OCI-LY7 (cell line): ENCODE measurements at regions not wholly inside any gene's neighbourhood (a gene's known extent, or its start where the extent isn't known, plus 50 kb on each side); places are given as distances from the start of the nearest gene placed in this dataset.

Experiments used
- BruUV-seq: library from RNA; stranded (reverse); fragments of 400-500 nt; replicated peaks from 2 replicates; lab custom pipeline; 2021; lab: Mats Ljungman, UMichigan
- CTCF ChIA-PET: fragments of 300-600 bp; sonication (Branson Sonifier 250); formaldehyde crosslinking; loops from one replicate; lab custom pipeline; 2022; ENCODE audit warnings: antibody characterized with exemption; ENCODE audit not compliant: unreplicated experiment; lab: Charles Lee
- POLR2A ChIA-PET: fragments of 300-600 bp; sonication (Branson Sonifier 250); formaldehyde crosslinking; loops from one replicate; lab custom pipeline; 2022; ENCODE audit warnings: antibody characterized with exemption; lab: Charles Lee
- DNase-seq: peaks from one replicate; pipeline ENCODE4 v3.0.0-alpha.2; 2015; ENCODE audit warnings: low spot score
- H2AFZ ChIP-seq: fragments of 200-600 bp; sonication (generic), shearing (Covaris generic); 2 replicates; pipeline ENCODE4 v1.6.1; 2014; ENCODE audit warnings: mild to moderate bottlenecking, antibody characterized with exemption, low read length, moderate library complexity
- H3K27ac ChIP-seq: fragments of 200-600 bp; sonication (generic); 2 replicates; pipeline ENCODE4 v1.5.1; 2014; ENCODE audit warnings: mixed run types, low read depth, mild to moderate bottlenecking, moderate library complexity, low read length, inconsistent platforms; ENCODE audit not compliant: poor library complexity, severe bottlenecking
- H3K36me3 ChIP-seq: fragments of 200-600 bp; sonication (generic); 2 replicates; pipeline ENCODE4 v1.6.1; 2014; ENCODE audit warnings: mild to moderate bottlenecking, antibody characterized with exemption, low read length, moderate library complexity, mixed read lengths; ENCODE audit not compliant: insufficient read depth
- H3K4me1 ChIP-seq: fragments of 200-600 bp; sonication (generic); 2 replicates; pipeline ENCODE4 v1.5.1; 2014; ENCODE audit warnings: mild to moderate bottlenecking, low read length; ENCODE audit not compliant: insufficient read depth, poor library complexity, severe bottlenecking
- H3K4me2 ChIP-seq: fragments of 200-600 bp; sonication (generic); 2 replicates; pipeline ENCODE4 v1.6.1; 2014; ENCODE audit warnings: mild to moderate bottlenecking, low read length
- H3K4me3 ChIP-seq: fragments of 200-600 bp; sonication (generic); 2 replicates; pipeline ENCODE4 v1.5.1; 2014; ENCODE audit warnings: mild to moderate bottlenecking, low read depth, low read length; ENCODE audit not compliant: poor library complexity, severe bottlenecking
- H3K79me2 ChIP-seq: fragments of 200-600 bp; sonication (generic); 2 replicates; pipeline ENCODE4 v1.6.1; 2016; ENCODE audit warnings: low read depth, mild to moderate bottlenecking, low read length, moderate library complexity, mixed read lengths; ENCODE audit not compliant: insufficient read depth
- H3K9me2 ChIP-seq: fragments of 200-600 bp; sonication (generic); 2 replicates; pipeline ENCODE4 v1.6.1; 2016; ENCODE audit warnings: mild to moderate bottlenecking, low read length, mixed read lengths; ENCODE audit not compliant: insufficient read depth
- H3K9me3 ChIP-seq: fragments of 200-600 bp; sonication (generic); 2 replicates; pipeline ENCODE4 v1.6.1; 2014; ENCODE audit warnings: mild to moderate bottlenecking, mixed run types, low read length, mixed read lengths
- H4K20me1 ChIP-seq: fragments of 200-600 bp; sonication (generic); 2 replicates; pipeline ENCODE4 v1.6.1; 2014; ENCODE audit warnings: mild to moderate bottlenecking, antibody characterized with exemption, low read length, moderate library complexity, mixed read lengths; ENCODE audit not compliant: insufficient read depth
- EZH2phosphoT487 ChIP-seq: fragments of 200-600 bp; sonication (generic); IDR thresholded peaks from 2 replicates; pipeline ENCODE4 v1.6.1; 2018; ENCODE audit warnings: low read depth, borderline replicate concordance, mild to moderate bottlenecking, mixed run types, antibody characterized with exemption, low read length, moderate library complexity, mixed read lengths
- intact Hi-C: fragments of 100-400 bp; cut with micrococcal nuclease; formaldehyde crosslinking; loops from one replicate; pipeline ENCODE4 v1.10.0; 2022; ENCODE audit not compliant: unreplicated experiment
- TF ChIP-seq, protein P1 (sequence below): fragments of 200-600 bp; sonication (generic); conservative IDR thresholded peaks from 2 replicates; pipeline ENCODE4 v1.5.1; 2014; ENCODE audit warnings: mild to moderate bottlenecking, antibody characterized with exemption, low read length, moderate library complexity, mixed read lengths

DNA sequence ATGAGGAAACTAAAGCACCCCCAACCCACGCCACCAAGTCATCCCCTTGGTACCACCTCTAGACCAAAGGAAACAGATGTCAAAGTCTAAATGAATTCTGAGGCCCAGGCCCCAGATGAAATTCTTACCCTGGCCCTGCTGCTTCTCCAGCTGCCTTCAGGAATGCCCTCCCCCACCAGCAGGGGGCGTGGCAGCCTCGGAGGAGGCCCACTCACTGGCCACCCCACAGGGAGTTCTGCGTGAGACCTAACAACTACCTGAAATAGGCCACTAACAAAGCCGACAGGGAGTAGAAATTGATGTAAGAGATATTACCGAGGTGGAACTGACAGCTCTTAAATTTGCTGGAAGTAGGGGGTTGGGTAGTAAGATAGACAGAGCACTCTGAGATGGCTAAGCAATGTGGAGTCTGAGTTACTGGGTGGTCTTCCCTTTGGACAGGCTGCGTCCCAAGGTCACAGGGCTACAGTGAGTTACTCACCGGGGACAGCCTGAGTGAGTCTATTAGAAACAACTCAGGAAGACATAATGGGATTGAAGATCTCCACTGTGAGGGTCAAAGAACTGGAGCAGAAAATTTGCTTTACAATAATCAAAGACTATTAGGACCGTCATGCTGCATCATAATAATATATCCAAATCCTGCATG lies 240.7 kb downstream of the SHOX2 start:
- Histone ChIP-seq H4K20me1 (no peaks in the 10 kb centered on the region), H3K27ac (no peak overlapping the region), H3K4me1 (no peaks in the 10 kb centered on the region), H3K79me2 (no peaks in the 10 kb centered on the region), H3K9me2 (no peaks in the 10 kb centered on the region), H3K9me3 (no peaks in the 10 kb centered on the region), H3K36me3 (no peaks in the 10 kb centered on the region), H3K4me3 (no peak overlapping the region), H2AFZ (no peak overlapping the region), H3K4me2 (no peak overlapping the region)
- peak; percentile 57 for DNase-seq
- TF ChIP-seq, protein P1, sequence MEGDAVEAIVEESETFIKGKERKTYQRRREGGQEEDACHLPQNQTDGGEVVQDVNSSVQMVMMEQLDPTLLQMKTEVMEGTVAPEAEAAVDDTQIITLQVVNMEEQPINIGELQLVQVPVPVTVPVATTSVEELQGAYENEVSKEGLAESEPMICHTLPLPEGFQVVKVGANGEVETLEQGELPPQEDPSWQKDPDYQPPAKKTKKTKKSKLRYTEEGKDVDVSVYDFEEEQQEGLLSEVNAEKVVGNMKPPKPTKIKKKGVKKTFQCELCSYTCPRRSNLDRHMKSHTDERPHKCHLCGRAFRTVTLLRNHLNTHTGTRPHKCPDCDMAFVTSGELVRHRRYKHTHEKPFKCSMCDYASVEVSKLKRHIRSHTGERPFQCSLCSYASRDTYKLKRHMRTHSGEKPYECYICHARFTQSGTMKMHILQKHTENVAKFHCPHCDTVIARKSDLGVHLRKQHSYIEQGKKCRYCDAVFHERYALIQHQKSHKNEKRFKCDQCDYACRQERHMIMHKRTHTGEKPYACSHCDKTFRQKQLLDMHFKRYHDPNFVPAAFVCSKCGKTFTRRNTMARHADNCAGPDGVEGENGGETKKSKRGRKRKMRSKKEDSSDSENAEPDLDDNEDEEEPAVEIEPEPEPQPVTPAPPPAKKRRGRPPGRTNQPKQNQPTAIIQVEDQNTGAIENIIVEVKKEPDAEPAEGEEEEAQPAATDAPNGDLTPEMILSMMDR = peak; percentile 94
- TF ChIP-seq EZH2phosphoT487 = no peak
- BruUV-seq = no TSS peak
- intact Hi-C loops = loop anchor here (2.0 to 5.0 kb wide), 3 partner anchors 447 to 672 kb away; no protein-coding TSS in a partner anchor
- POLR2A ChIA-PET = no interaction called here
- CTCF ChIA-PET = no interaction called here

DNA sequence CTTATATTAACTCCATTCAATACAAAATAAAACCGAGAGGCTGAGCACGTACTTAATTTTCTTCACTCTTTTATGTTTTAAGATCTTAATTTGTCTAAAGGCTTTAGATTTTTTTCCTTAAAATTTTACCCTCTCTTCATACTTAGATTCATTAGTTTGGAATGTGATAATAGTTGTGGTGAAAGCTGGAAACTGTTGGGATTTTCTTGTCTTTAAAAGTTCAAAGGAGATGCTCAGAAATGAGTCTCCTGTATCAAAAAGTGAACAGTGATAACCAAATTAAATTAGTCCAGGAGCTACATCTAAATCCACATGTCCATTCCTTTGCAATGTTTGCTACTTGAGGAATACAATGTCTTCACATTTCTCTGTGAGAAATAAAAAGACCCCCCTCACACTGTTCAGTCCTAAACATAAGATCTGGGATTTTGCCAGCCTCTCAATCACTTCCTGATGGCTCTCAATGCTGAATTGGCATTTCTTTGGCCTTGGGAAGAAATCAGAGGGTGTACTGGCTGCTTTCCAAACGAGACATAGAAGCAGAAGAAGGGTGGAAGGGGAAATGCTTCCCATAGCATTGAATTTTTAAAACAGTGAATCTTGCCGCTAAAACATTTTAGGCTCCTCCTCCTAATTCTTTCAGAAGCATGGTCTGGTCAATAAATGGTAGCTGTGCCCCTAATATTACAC lies 245.0 kb downstream of the SHOX2 start:
- Histone ChIP-seq H3K27ac (no peak overlapping the region), H3K4me2 (no peak overlapping the region), H3K9me2 (no peaks in the 10 kb centered on the region), H2AFZ (no peak overlapping the region), H3K4me3 (no peak overlapping the region), H3K9me3 (no peaks in the 10 kb centered on the region), H3K36me3 (no peaks in the 10 kb centered on the region), H3K79me2 (no peaks in the 10 kb centered on the region), H4K20me1 (no peaks in the 10 kb centered on the region), H3K4me1 (no peaks in the 10 kb centered on the region)
- TF ChIP-seq, protein P1 = no peak
- TF ChIP-seq EZH2phosphoT487 = no peak
- no peak for DNase-seq
- intact Hi-C loops = no loop called here
- no TSS peak for BruUV-seq
- CTCF ChIA-PET = no interaction called here
- POLR2A ChIA-PET = interaction anchor here (0.6 to 1.0 kb wide), 2 partner anchors 42 to 238 kb away, joined by 3 to 4 read pairs; no protein-coding TSS in a partner anchor

DNA sequence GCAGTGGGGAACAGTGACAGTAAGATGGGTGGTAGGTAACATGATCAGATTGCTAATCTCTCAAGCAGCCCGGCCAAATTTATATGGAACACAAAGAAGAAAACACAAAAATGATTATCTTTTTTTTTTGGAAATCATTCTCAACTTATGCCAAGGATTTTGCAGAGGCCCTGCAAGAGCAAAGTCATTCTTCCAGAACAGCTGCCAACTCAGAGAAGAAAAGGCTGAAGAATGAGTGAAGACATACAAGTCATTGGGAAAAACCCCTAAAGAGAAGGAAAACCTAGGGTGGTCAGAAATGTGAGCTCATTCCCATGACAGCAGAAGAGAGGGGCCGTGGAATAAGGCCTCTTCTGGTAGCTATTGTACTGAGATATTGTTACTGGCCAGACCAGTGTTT lies 246.7 kb downstream of the SHOX2 start:
- intact Hi-C loops = no loop called here
- ChIA-PET CTCF (no interaction called here), POLR2A (no interaction called here)
- no peaks in the 10 kb centered on the region for H3K79me2 ChIP-seq
- H3K9me3 ChIP-seq = no peaks in the 10 kb centered on the region
- H2AFZ ChIP-seq = no peak overlapping the region
- no peak for TF ChIP-seq EZH2phosphoT487
- TF ChIP-seq, protein P1 = no peak
- H3K9me2 ChIP-seq = no peaks in the 10 kb centered on the region
- no peak for DNase-seq
- H3K27ac ChIP-seq = no peak overlapping the region
- BruUV-seq = no TSS peak
- no peak overlapping the region for H3K4me3 ChIP-seq
- H3K4me1 ChIP-seq = no peaks in the 10 kb centered on the region
- no peaks in the 10 kb centered on the region for H4K20me1 ChIP-seq
- H3K36me3 ChIP-seq = no peaks in the 10 kb centered on the region
- H3K4me2 ChIP-seq = no peak overlapping the region
